Panc1 (cell line): ENCODE measurements at regions not wholly inside any gene's neighbourhood (a gene's known extent, or its start where the extent isn't known, plus 50 kb on each side); places are given as distances from the start of the nearest gene placed in this dataset.

Source experiments
- ATAC-seq: fragments of 200-7000 bp; cut with Tn5 transposase; 2 replicates; pipeline ENCODE4 v1.9.1; 2020; ENCODE audit warnings: mild to moderate bottlenecking, moderate library complexity
- BruUV-seq: library from RNA; stranded (reverse); fragments of 400-500 nt; replicated peaks from 2 replicates; lab custom pipeline; 2021; lab: Mats Ljungman, UMichigan
- CTCF ChIA-PET: fragments of 300-600 bp; sonication (Branson Sonifier 250); formaldehyde crosslinking; loops from one replicate; lab custom pipeline; 2022; ENCODE audit warnings: antibody characterized with exemption; lab: Charles Lee
- POLR2A ChIA-PET: fragments of 300-600 bp; sonication (Branson Sonifier 250); formaldehyde crosslinking; loops from one replicate; lab custom pipeline; 2022; ENCODE audit warnings: antibody characterized with exemption; lab: Charles Lee
- DNase-seq: peaks from one replicate; pipeline ENCODE4 v3.0.0-alpha.2; 2010; ENCODE audit warnings: low read depth, low spot score
- H3K27ac ChIP-seq: 2 replicates; pipeline ENCODE4 v1.5.1; 2011; ENCODE audit warnings: mild to moderate bottlenecking, low read length, inconsistent platforms
- H3K27me3 ChIP-seq: fragments of 200-500 bp; sonication (Bioruptor generic); 2 replicates; pipeline ENCODE4 v1.6.0; 2014; ENCODE audit warnings: low read length, inconsistent platforms; ENCODE audit not compliant: control insufficient read depth, insufficient read depth
- H3K36me3 ChIP-seq: fragments of 200-500 bp; sonication (Bioruptor generic); 2 replicates; pipeline ENCODE4 v1.5.1; 2014; ENCODE audit warnings: inconsistent platforms, mild to moderate bottlenecking, low read length, moderate library complexity; ENCODE audit not compliant: control insufficient read depth, insufficient read depth
- H3K4me1 ChIP-seq: 2 replicates; pipeline ENCODE4 v1.5.1; 2011; ENCODE audit warnings: inconsistent platforms, mild to moderate bottlenecking, low read length, moderate library complexity; ENCODE audit not compliant: control insufficient read depth, insufficient read depth
- H3K4me3 ChIP-seq, 2 experiments: 2 replicates each; pipeline ENCODE4 v1.5.1; 2011 to 2012; ENCODE audit warnings: low read depth in 2 of 2, low read length in 2 of 2, mild to moderate bottlenecking in 2 of 2, inconsistent platforms in 1 of 2, moderate library complexity in 1 of 2
- H3K9me3 ChIP-seq: fragments of 200-500 bp; sonication (Bioruptor generic); 2 replicates; pipeline ENCODE4 v1.5.1; 2014; ENCODE audit warnings: low read depth, mild to moderate bottlenecking, inconsistent platforms, low read length, moderate library complexity; ENCODE audit not compliant: control insufficient read depth, insufficient read depth
- CTCF ChIP-seq: fragments of 450-650 bp; IDR thresholded peaks from 2 replicates; pipeline ENCODE4 v1.5.1; 2017; ENCODE audit warnings: mild to moderate bottlenecking
- POLR2AphosphoS5 ChIP-seq: IDR thresholded peaks from 2 replicates; pipeline ENCODE4 v1.6.1; 2012; ENCODE audit warnings: mild to moderate bottlenecking, low read depth, low read length, moderate library complexity
- REST ChIP-seq, 2 experiments: IDR thresholded peaks; 2 replicates each; pipeline ENCODE4 v1.6.1; 2011 to 2012; ENCODE audit warnings: low read depth in 2 of 2, control low read depth in 1 of 2, low read length in 1 of 2, mild to moderate bottlenecking in 1 of 2, moderate library complexity in 1 of 2; ENCODE audit not compliant: insufficient read depth in 1 of 2
- SIN3A ChIP-seq: IDR thresholded peaks from 2 replicates; pipeline ENCODE4 v1.6.1; 2012; ENCODE audit warnings: low read depth, mild to moderate bottlenecking, low read length, moderate library complexity, borderline replicate concordance; ENCODE audit not compliant: insufficient read depth
- TCF7L2 ChIP-seq: IDR thresholded peaks from 2 replicates; pipeline ENCODE4 v1.6.1; 2011; ENCODE audit warnings: mild to moderate bottlenecking, low read depth, low read length, inconsistent platforms
- in situ Hi-C: cut with HindIII; loops from 2 replicates; pipeline ENCODE4 v1.10.0; 2016; ENCODE audit warnings: low sequenced_read_pairs, low pct_unique_long_range_greater_than_20kb
- intact Hi-C: fragments of 100-400 bp; cut with micrococcal nuclease; formaldehyde crosslinking; loops from one replicate; pipeline ENCODE4 v1.10.0; 2022; ENCODE audit not compliant: unreplicated experiment

GRCh38 chr6:118367314-118367713 is 180.8 kb upstream of the PLN start:
- in situ Hi-C loops = no loop called here
- DNase-seq (no peak), ATAC-seq (no peak)
- no peak overlapping the region for H3K27ac ChIP-seq
- TF ChIP-seq SIN3A (no peak), REST (IDR thresholded peaks at IDR 0.05; ENCODE audit: insufficient read depth in 1 of 2, low read depth in 2 of 2, low read length in 1 of 2) (no peak), CTCF (no peak; the same call in 1 of the 2 replicates), TCF7L2 (no peak), POLR2AphosphoS5 (no peak)
- no TSS peak for BruUV-seq
- no peaks in the 10 kb centered on the region for H3K36me3 ChIP-seq
- POLR2A ChIA-PET = no interaction called here
- CTCF ChIA-PET = no interaction called here
- intact Hi-C loops = no loop called here
- no peak overlapping the region for H3K4me3 ChIP-seq
- H3K4me1 ChIP-seq = no peaks in the 10 kb centered on the region
- H3K9me3 ChIP-seq = no peaks in the 10 kb centered on the region
- no peaks in the 10 kb centered on the region for H3K27me3 ChIP-seq

GRCh38 chr6:118370722-118371121 is 177.4 kb upstream of the PLN start:
- TF ChIP-seq TCF7L2 (no peak), CTCF (no peak), REST (IDR thresholded peaks at IDR 0.05; ENCODE audit: insufficient read depth in 1 of 2, low read depth in 2 of 2, low read length in 1 of 2) (no peak)
- no peaks in the 10 kb centered on the region for H3K27me3 ChIP-seq
- no peaks in the 10 kb centered on the region for H3K4me1 ChIP-seq
- BruUV-seq = no TSS peak
- ChIA-PET POLR2A (no interaction called here), CTCF (no interaction called here)
- H3K36me3 ChIP-seq = no peaks in the 10 kb centered on the region
- ATAC-seq (no peak), DNase-seq (no peak)
- intact Hi-C loops = no loop called here
- in situ Hi-C loops = no loop called here
- no peak overlapping the region for H3K4me3 ChIP-seq
- no peak overlapping the region for H3K27ac ChIP-seq
- H3K9me3 ChIP-seq = no peaks in the 10 kb centered on the region
